SK-N-SH (cell line): ENCODE measurements at regions not wholly inside any gene's neighbourhood (a gene's known extent, or its start where the extent isn't known, plus 50 kb on each side); places are given as distances from the start of the nearest gene placed in this dataset.

Experiments
- CTCF ChIA-PET: fragments of 300-600, 350-600 bp; formaldehyde crosslinking; extraction: SDS; loops from one replicate; lab custom pipeline; 2021; lab: Yijun Ruan, JAX
- POLR2A ChIA-PET: fragments of 350-600 bp; sonication (Branson Sonifier 250); formaldehyde crosslinking; extraction: SDS; loops from one replicate; lab custom pipeline; 2020; ENCODE audit warnings: antibody characterized with exemption, inconsistent platforms; lab: Yijun Ruan, JAX
- DNase-seq: peaks from one replicate; pipeline ENCODE4 v3.0.0; 2012
- H2AFZ ChIP-seq: fragments of 200-600 bp; sonication (generic); 2 replicates; pipeline ENCODE4 v1.8.1; 2016; ENCODE audit warnings: antibody characterized with exemption, mild to moderate bottlenecking, low read depth
- H3F3A ChIP-seq: fragments of 200-600 bp; sonication (generic); replicated peaks from 2 replicates; pipeline ENCODE3; 2016; ENCODE audit warnings: antibody characterized with exemption, mild to moderate bottlenecking; ENCODE audit not compliant: insufficient read depth
- H3K27ac ChIP-seq, 2 experiments: fragments of 200-500 bp in 1 of 2; fragments of 200-600 bp in 1 of 2; sonication (Bioruptor generic) in 1 of 2; sonication (generic), shearing (Covaris generic) in 1 of 2; 2 replicates each; pipeline versions ENCODE4 v1.5.1 to v1.6.1; 2014 to 2016; ENCODE audit warnings: low read depth in 2 of 2, inconsistent platforms in 1 of 2, low read length in 1 of 2, mild to moderate bottlenecking in 1 of 2, mixed read lengths in 1 of 2
- H3K27me3 ChIP-seq: fragments of 200-600 bp; sonication (generic), shearing (Covaris generic); 2 replicates; pipeline ENCODE4 v1.6.1; 2016; ENCODE audit warnings: mixed run types; ENCODE audit not compliant: insufficient read depth
- H3K36me3 ChIP-seq, 2 experiments: fragments of 200-500 bp in 1 of 2; fragments of 200-600 bp in 1 of 2; sonication (Bioruptor generic) in 1 of 2; sonication (generic) in 1 of 2; replicated peaks in 1 of 2; 2 replicates each; pipeline versions ENCODE3 to v1.5.1; 2014 to 2016; ENCODE audit warnings: low read length in 1 of 2, mild to moderate bottlenecking in 1 of 2; ENCODE audit not compliant: insufficient read depth in 2 of 2, control insufficient read depth in 1 of 2
- H3K4me1 ChIP-seq, 2 experiments: fragments of 200-500 bp in 1 of 2; fragments of 200-600 bp in 1 of 2; sonication (Bioruptor generic) in 1 of 2; sonication (generic), shearing (Covaris generic) in 1 of 2; 2 replicates each; pipeline versions ENCODE4 v1.5.1 to v1.6.1; 2014 to 2016; ENCODE audit warnings: low read depth in 1 of 2, low read length in 1 of 2, mixed run types in 1 of 2; ENCODE audit not compliant: insufficient read depth in 2 of 2, control insufficient read depth in 1 of 2
- H3K4me2 ChIP-seq: fragments of 200-600 bp; sonication (generic), shearing (Covaris generic); 2 replicates; pipeline ENCODE4 v1.6.1; 2017; ENCODE audit warnings: mixed run types
- H3K4me3 ChIP-seq, 2 experiments: fragments of 200-500 bp in 1 of 2; fragments of 200-600 bp in 1 of 2; sonication (Bioruptor generic) in 1 of 2; sonication (generic), shearing (Covaris generic) in 1 of 2; 2 replicates each; pipeline versions ENCODE4 v1.5.1 to v1.8.1; 2014 to 2016; ENCODE audit warnings: low read depth in 2 of 2, inconsistent platforms in 1 of 2, low read length in 1 of 2, mild to moderate bottlenecking in 1 of 2, mixed read lengths in 1 of 2, moderate library complexity in 1 of 2
- H3K79me2 ChIP-seq: fragments of 200-600 bp; sonication (generic); 2 replicates; pipeline ENCODE4 v1.8.1; 2017; ENCODE audit warnings: mild to moderate bottlenecking; ENCODE audit not compliant: insufficient read depth
- H3K9ac ChIP-seq: fragments of 200-600 bp; sonication (generic); 2 replicates; pipeline ENCODE4 v1.6.1; 2017; ENCODE audit warnings: mixed run types
- H3K9me2 ChIP-seq: fragments of 200-600 bp; sonication (generic); 2 replicates; pipeline ENCODE4 v1.6.1; 2017; ENCODE audit warnings: mixed run types
- H3K9me3 ChIP-seq: fragments of 200-600 bp; sonication (generic); 2 replicates; pipeline ENCODE4 v1.6.1; 2017; ENCODE audit warnings: mixed run types, mild to moderate bottlenecking, moderate library complexity
- H4K20me1 ChIP-seq: fragments of 200-600 bp; sonication (generic); 2 replicates; pipeline ENCODE4 v1.6.1; 2017; ENCODE audit warnings: mild to moderate bottlenecking, mixed run types; ENCODE audit not compliant: insufficient read depth
- CHD2 ChIP-seq: fragments of 150-350 bp; IDR thresholded peaks from 2 replicates; pipeline ENCODE4 v1.6.1; 2018; ENCODE audit warnings: low read length; ENCODE audit not compliant: partially characterized antibody
- ELF1 ChIP-seq: IDR thresholded peaks from 2 replicates; pipeline ENCODE4 v1.4.0; 2012
- EP300 ChIP-seq, 2 experiments: IDR thresholded peaks; 2 replicates each; pipeline versions ENCODE4 v1.4.0 to v1.6.1; 2012; ENCODE audit warnings: borderline replicate concordance in 1 of 2, low read depth in 1 of 2, low read length in 1 of 2
- FOSL2 ChIP-seq: IDR thresholded peaks from 2 replicates; pipeline ENCODE4 v1.4.0; 2012; ENCODE audit warnings: low read depth, mild to moderate bottlenecking, moderate library complexity, borderline replicate concordance
- GABPA ChIP-seq: IDR thresholded peaks from 2 replicates; pipeline ENCODE4 v1.4.0; 2012; ENCODE audit warnings: low read depth, mild to moderate bottlenecking
- GATA2 ChIP-seq: sonication (generic); formaldehyde crosslinking; IDR thresholded peaks from 2 replicates; pipeline ENCODE4 v1.5.0; 2020; ENCODE audit warnings: mild to moderate bottlenecking, missing genetic modification reagents
- JUND ChIP-seq: IDR thresholded peaks from 2 replicates; pipeline ENCODE4 v1.4.0; 2012
- MEF2A ChIP-seq: IDR thresholded peaks from 2 replicates; pipeline ENCODE4 v1.4.0; 2012; ENCODE audit warnings: low read depth, borderline replicate concordance
- NRF1 ChIP-seq: IDR thresholded peaks from 2 replicates; pipeline ENCODE4 v1.6.1; 2012; ENCODE audit warnings: low read depth, mild to moderate bottlenecking, low read length
- RAD21 ChIP-seq: IDR thresholded peaks from 2 replicates; pipeline ENCODE4 v1.6.1; 2012; ENCODE audit warnings: mild to moderate bottlenecking, low read length
- RXRA ChIP-seq: IDR thresholded peaks from 2 replicates; pipeline ENCODE4 v1.4.0; 2012; ENCODE audit warnings: low read depth, mild to moderate bottlenecking, borderline replicate concordance
- SIN3A ChIP-seq: IDR thresholded peaks from 2 replicates; pipeline ENCODE4 v1.6.1; 2012; ENCODE audit warnings: low read depth, mild to moderate bottlenecking, low read length, moderate library complexity, borderline replicate concordance
- SMC3 ChIP-seq: IDR thresholded peaks from 2 replicates; pipeline ENCODE4 v1.6.1; 2012; ENCODE audit warnings: low read depth, low read length, improper control_type of control experiment
- TEAD4 ChIP-seq: IDR thresholded peaks from 2 replicates; pipeline ENCODE4 v1.4.0; 2012; ENCODE audit warnings: mild to moderate bottlenecking, borderline replicate concordance; ENCODE audit not compliant: insufficient read depth
- YY1 ChIP-seq: IDR thresholded peaks from 2 replicates; pipeline ENCODE4 v1.4.0; 2012; ENCODE audit warnings: low read depth, mild to moderate bottlenecking
- WGBS: methylation state at CpG from one replicate; pipeline ENCODE4 v1.1.6; 2017; ENCODE audit warnings: low lambda C conversion rate; 5-methylcytosine and 5-hydroxymethylcytosine counted together
- TF ChIP-seq, protein P1 (sequence below): IDR thresholded peaks from 2 replicates; pipeline ENCODE4 v1.6.1; 2012; ENCODE audit warnings: mild to moderate bottlenecking, low read depth, low read length, moderate library complexity
- TF ChIP-seq, protein P2 (sequence below): IDR thresholded peaks from 2 replicates; pipeline ENCODE4 v1.4.0; 2012; ENCODE audit warnings: low read depth
- TF ChIP-seq, protein P3 (sequence below): fragments of 150-350 bp; IDR thresholded peaks from 2 replicates; pipeline ENCODE4 v1.6.1; 2016; ENCODE audit warnings: mild to moderate bottlenecking, low read depth, low read length

DNA sequence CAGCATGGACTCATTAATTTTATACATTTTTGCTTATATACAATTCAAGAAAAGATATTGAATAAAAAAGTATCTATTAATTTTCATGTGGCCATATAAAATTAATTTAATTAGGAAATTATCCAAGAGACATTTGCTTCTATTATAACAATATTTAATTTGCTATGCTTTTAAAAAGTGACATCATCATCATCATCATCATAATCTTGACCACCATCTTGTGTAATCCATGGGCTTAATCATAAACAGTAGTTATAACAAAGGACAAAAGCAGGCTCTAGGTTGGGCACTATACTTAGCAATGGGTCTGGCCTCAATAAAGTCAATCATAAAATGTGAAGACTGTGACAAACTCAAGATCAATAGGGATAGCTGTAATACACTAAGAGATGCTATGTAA is 1031.6 kb downstream of the SLITRK1 start (continued):
- TF ChIP-seq, protein P1, sequence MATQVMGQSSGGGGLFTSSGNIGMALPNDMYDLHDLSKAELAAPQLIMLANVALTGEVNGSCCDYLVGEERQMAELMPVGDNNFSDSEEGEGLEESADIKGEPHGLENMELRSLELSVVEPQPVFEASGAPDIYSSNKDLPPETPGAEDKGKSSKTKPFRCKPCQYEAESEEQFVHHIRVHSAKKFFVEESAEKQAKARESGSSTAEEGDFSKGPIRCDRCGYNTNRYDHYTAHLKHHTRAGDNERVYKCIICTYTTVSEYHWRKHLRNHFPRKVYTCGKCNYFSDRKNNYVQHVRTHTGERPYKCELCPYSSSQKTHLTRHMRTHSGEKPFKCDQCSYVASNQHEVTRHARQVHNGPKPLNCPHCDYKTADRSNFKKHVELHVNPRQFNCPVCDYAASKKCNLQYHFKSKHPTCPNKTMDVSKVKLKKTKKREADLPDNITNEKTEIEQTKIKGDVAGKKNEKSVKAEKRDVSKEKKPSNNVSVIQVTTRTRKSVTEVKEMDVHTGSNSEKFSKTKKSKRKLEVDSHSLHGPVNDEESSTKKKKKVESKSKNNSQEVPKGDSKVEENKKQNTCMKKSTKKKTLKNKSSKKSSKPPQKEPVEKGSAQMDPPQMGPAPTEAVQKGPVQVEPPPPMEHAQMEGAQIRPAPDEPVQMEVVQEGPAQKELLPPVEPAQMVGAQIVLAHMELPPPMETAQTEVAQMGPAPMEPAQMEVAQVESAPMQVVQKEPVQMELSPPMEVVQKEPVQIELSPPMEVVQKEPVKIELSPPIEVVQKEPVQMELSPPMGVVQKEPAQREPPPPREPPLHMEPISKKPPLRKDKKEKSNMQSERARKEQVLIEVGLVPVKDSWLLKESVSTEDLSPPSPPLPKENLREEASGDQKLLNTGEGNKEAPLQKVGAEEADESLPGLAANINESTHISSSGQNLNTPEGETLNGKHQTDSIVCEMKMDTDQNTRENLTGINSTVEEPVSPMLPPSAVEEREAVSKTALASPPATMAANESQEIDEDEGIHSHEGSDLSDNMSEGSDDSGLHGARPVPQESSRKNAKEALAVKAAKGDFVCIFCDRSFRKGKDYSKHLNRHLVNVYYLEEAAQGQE: no peak
- TF ChIP-seq GABPA (no peak), EP300 (IDR thresholded peaks at IDR 0.05; ENCODE audit: borderline replicate concordance in 1 of 2, low read depth in 1 of 2, low read length in 1 of 2) (no peak), RAD21 (no peak), NRF1 (no peak), CHD2 (no peak), SIN3A (no peak), TEAD4 (no peak), YY1 (no peak)

DNA sequence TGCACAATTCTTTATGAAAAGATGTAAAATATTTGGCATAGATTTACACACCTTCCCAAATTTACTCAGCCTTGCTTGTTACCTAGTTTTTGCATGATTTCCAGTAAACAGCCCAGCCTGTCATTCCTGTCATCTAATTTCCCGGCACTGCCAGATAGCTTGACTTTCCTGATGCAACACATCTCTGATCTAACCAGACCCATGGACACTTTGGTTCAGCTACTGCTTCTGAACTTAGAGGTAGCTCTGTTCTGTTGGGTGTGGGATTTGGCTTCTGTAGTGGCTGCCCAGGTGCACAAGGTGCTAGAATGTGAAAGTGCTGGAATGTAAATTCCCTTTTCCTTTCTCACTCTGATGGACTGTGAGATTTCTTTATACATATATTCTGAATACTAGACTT is 1033.5 kb downstream of the SLITRK1 start:
- 11% methylated on average over 1 of the region's 1 CpG for WGBS
- Histone ChIP-seq H3K4me3 (no peak overlapping the region), H3K36me3 (no peaks in the 10 kb centered on the region), H3K4me1 (no peaks in the 10 kb centered on the region), H4K20me1 (no peaks in the 10 kb centered on the region), H3K27me3 (no peaks in the 10 kb centered on the region), H3K9ac (no peak overlapping the region), H3F3A (no peaks in the 10 kb centered on the region), H2AFZ (no peak overlapping the region), H3K4me2 (no peak overlapping the region), H3K9me3 (no peaks in the 10 kb centered on the region), H3K9me2 (no peaks in the 10 kb centered on the region), H3K79me2 (no peaks in the 10 kb centered on the region), H3K27ac (no peak overlapping the region)
- CTCF ChIA-PET: no interaction called here
- TF ChIP-seq FOSL2: no peak
- no peak for TF ChIP-seq RXRA
- DNase-seq: no peak
- POLR2A ChIA-PET: no interaction called here

DNA sequence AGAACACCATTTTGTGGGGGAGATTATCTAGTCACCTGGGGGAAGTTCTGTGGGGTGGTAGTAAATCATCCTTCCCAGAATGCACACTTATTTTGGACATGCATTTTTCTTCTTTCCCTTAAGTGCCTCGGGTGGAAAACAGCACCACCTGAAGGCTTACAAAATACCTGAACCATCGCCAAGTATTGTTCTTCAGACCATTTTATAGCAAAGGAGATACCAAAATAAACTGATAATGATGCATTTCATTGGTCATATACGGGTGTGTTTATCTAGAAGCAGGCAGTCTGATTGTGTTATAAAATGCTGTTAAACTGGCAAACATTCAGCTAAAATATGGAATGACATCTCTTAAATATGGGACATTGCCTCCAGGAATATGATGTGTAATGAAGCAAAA is 1034.7 kb downstream of the SLITRK1 start:
- H3K9me3 ChIP-seq: no peaks in the 10 kb centered on the region
- CTCF ChIA-PET: no interaction called here
- WGBS: 4% methylated on average over 3 of the region's 3 CpGs
- TF ChIP-seq EP300 (IDR thresholded peaks at IDR 0.05; ENCODE audit: borderline replicate concordance in 1 of 2, low read depth in 1 of 2, low read length in 1 of 2) (no peak), RXRA (no peak), CHD2 (no peak), GATA2 (CRISPR knock-in tag) (no peak), JUND (no peak), MEF2A (no peak), SMC3 (no peak), ELF1 (no peak)
- TF ChIP-seq, protein P1: no peak
- TF ChIP-seq, protein P2, sequence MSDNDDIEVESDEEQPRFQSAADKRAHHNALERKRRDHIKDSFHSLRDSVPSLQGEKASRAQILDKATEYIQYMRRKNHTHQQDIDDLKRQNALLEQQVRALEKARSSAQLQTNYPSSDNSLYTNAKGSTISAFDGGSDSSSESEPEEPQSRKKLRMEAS: no peak
- TF ChIP-seq, protein P3, sequence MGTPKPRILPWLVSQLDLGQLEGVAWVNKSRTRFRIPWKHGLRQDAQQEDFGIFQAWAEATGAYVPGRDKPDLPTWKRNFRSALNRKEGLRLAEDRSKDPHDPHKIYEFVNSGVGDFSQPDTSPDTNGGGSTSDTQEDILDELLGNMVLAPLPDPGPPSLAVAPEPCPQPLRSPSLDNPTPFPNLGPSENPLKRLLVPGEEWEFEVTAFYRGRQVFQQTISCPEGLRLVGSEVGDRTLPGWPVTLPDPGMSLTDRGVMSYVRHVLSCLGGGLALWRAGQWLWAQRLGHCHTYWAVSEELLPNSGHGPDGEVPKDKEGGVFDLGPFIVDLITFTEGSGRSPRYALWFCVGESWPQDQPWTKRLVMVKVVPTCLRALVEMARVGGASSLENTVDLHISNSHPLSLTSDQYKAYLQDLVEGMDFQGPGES: no peak

More for the DNA sequence above, 1034.7 kb downstream of the SLITRK1 start:
- Histone ChIP-seq H3K9me2 (no peaks in the 10 kb centered on the region), H3K4me2 (no peak overlapping the region), H3K36me3 (no peaks in the 10 kb centered on the region), H3K27me3 (no peaks in the 10 kb centered on the region), H4K20me1 (no peaks in the 10 kb centered on the region), H3K27ac (no peak overlapping the region), H3K9ac (no peak overlapping the region), H3K79me2 (no peaks in the 10 kb centered on the region), H2AFZ (no peak overlapping the region), H3F3A (no peaks in the 10 kb centered on the region), H3K4me1 (no peaks in the 10 kb centered on the region), H3K4me3 (no peak overlapping the region)
- DNase-seq: no peak
- POLR2A ChIA-PET: no interaction called here
